Epithelial cell of esophagus (primary cell): ENCODE measurements at regions not wholly inside any gene's neighbourhood (a gene's known extent, or its start where the extent isn't known, plus 50 kb on each side); places are given as distances from the start of the nearest gene placed in this dataset.
A peak's percentile ranks its signal among the peaks of the same experiment; 100 is the strongest.

Experiments
- DNase-seq: peaks from one replicate; pipeline ENCODE4 v3.0.0; 2010; ENCODE audit warnings: low read depth
- H3K4me3 ChIP-seq: 2 replicates; pipeline ENCODE4 v1.5.1; 2011; ENCODE audit warnings: mild to moderate bottlenecking, low read length, control low read depth
- CTCF ChIP-seq: IDR thresholded peaks from 2 replicates; pipeline ENCODE4 v1.5.1; 2011; ENCODE audit warnings: low read depth, mild to moderate bottlenecking, low read length, control low read depth, inconsistent platforms; ENCODE audit not compliant: insufficient read depth; ENCODE audit errors: missing control alignments

- no peak for TF ChIP-seq CTCF
- no peak overlapping the region for H3K4me3 ChIP-seq
- no peak for DNase-seq
Observed at GRCh38 chr5:12269164-12269563, 364.9 kb upstream of the CTNND2 start.

- H3K4me3 ChIP-seq = no peak overlapping the region
- no peak for DNase-seq
- no peak for TF ChIP-seq CTCF
Observed at GRCh38 chr5:12258549-12258948, 354.3 kb upstream of the CTNND2 start.

- DNase-seq = no peak
- H3K4me3 ChIP-seq = no peak overlapping the region
- TF ChIP-seq CTCF = no peak
Observed at GRCh38 chr5:12250454-12250853, 346.2 kb upstream of the CTNND2 start.

GRCh38 chr5:12248831-12249230 lies 344.6 kb upstream of the CTNND2 start:
- H3K4me3 ChIP-seq = no peak overlapping the region
- DNase-seq = no peak
- TF ChIP-seq CTCF = no peak

GRCh38 chr5:12246036-12246435 lies 341.8 kb upstream of the CTNND2 start:
- H3K4me3 ChIP-seq = no peak overlapping the region
- no peak for TF ChIP-seq CTCF
- no peak for DNase-seq

- DNase-seq = peak; percentile 49
- H3K4me3 ChIP-seq = no peak overlapping the region
- no peak for TF ChIP-seq CTCF
Observed at GRCh38 chr5:12245429-12245828, 341.2 kb upstream of the CTNND2 start.

- TF ChIP-seq CTCF = no peak
- DNase-seq = peak; percentile 89
- no peak overlapping the region for H3K4me3 ChIP-seq
Observed at GRCh38 chr5:12242950-12243888, 339.0 kb upstream of the CTNND2 start.
